Right atrium auricular region (tissue), 2 donors: ENCODE measurements at regions not wholly inside any gene's neighbourhood (a gene's known extent, or its start where the extent isn't known, plus 50 kb on each side); places are given as distances from the start of the nearest gene placed in this dataset.

Experiments
- DNase-seq: peaks from one replicate; pipeline ENCODE4 v3.0.0-alpha.2; 2019; ENCODE audit warnings: low spot score
- H3K27ac ChIP-seq, 2 donors: fragments of 200-600 bp; sonication (generic); 1 replicate in 1 of 2; 2 replicates in 1 of 2; pipeline ENCODE4 v1.5.1; 2016 to 2019
- H3K27me3 ChIP-seq, 2 donors: fragments of 200-600 bp; sonication (generic); one replicate each; pipeline versions ENCODE4 v1.5.1 to v1.6.0; 2017 to 2019
- H3K36me3 ChIP-seq: fragments of 200-600 bp; sonication (generic); one replicate; pipeline ENCODE4 v1.5.1; 2016
- H3K4me1 ChIP-seq, 2 donors: fragments of 200-600 bp; sonication (generic); one replicate each; pipeline versions ENCODE4 v1.5.1 to v1.6.0; 2017 to 2019
- H3K4me3 ChIP-seq, 2 donors: fragments of 200-600 bp; sonication (generic); 1 replicate in 1 of 2; 2 replicates in 1 of 2; pipeline ENCODE4 v1.5.1; 2017 to 2019; ENCODE audit warnings: mild to moderate bottlenecking in 1 of 2, moderate library complexity in 1 of 2
- H3K9me3 ChIP-seq, 2 donors: fragments of 200-600 bp; sonication (generic); one replicate each; pipeline ENCODE4 v1.5.1; 2019
- CTCF ChIP-seq, 2 donors: fragments of 200-600 bp; sonication (generic); IDR thresholded peaks; one replicate each; pipeline ENCODE4 v1.5.1; 2019; ENCODE audit warnings: antibody characterized with exemption in 2 of 2

GRCh38 chr20:4585758-4586157 is 100.5 kb upstream of the PRNP start:
- Histone ChIP-seq H3K36me3 (no peaks in the 10 kb centered on the region), H3K27ac (no peak overlapping the region), H3K27me3 (no peaks in the 10 kb centered on the region), H3K4me3 (no peak overlapping the region), H3K9me3 (no peaks in the 10 kb centered on the region), H3K4me1 (no peaks in the 10 kb centered on the region)
- DNase-seq, result no peak
- no peak for TF ChIP-seq CTCF (IDR thresholded peaks at IDR 0.05)

- Histone ChIP-seq H3K36me3 (no peaks in the 10 kb centered on the region), H3K9me3 (no peaks in the 10 kb centered on the region), H3K4me1 (no peaks in the 10 kb centered on the region), H3K4me3 (no peak overlapping the region), H3K27me3 (no peaks in the 10 kb centered on the region), H3K27ac (no peak overlapping the region)
- no peak for DNase-seq
- no peak for TF ChIP-seq CTCF (IDR thresholded peaks at IDR 0.05)
Measured at GRCh38 chr20:4585104-4585753, 101.0 kb upstream of the PRNP start.

- no peak for DNase-seq
- no peaks in the 10 kb centered on the region for H3K9me3 ChIP-seq
- TF ChIP-seq CTCF (IDR thresholded peaks at IDR 0.05), result no peak
Measured at GRCh38 chr20:4584510-4584909, 101.7 kb upstream of the PRNP start.

GRCh38 chr20:4581838-4582237 is 104.4 kb upstream of the PRNP start:
- Histone ChIP-seq H3K9me3 (no peaks in the 10 kb centered on the region), H3K27me3 (no peaks in the 10 kb centered on the region), H3K4me1 (no peaks in the 10 kb centered on the region), H3K4me3 (no peak overlapping the region), H3K36me3 (no peaks in the 10 kb centered on the region), H3K27ac (no peak overlapping the region)
- no peak for TF ChIP-seq CTCF (IDR thresholded peaks at IDR 0.05)
- no peak for DNase-seq

More at GRCh38 chr20:4584510-4584909, 101.7 kb upstream of the PRNP start:
- Histone ChIP-seq H3K27ac (no peak overlapping the region), H3K36me3 (no peaks in the 10 kb centered on the region), H3K4me1 (no peaks in the 10 kb centered on the region), H3K4me3 (no peak overlapping the region), H3K27me3 (no peaks in the 10 kb centered on the region)

GRCh38 chr20:4578375-4578774 is 107.9 kb upstream of the PRNP start:
- H3K27me3 ChIP-seq, result no peaks in the 10 kb centered on the region
- H3K9me3 ChIP-seq, result no peaks in the 10 kb centered on the region
- no peak overlapping the region for H3K4me3 ChIP-seq
- DNase-seq, result no peak
- no peaks in the 10 kb centered on the region for H3K4me1 ChIP-seq
- TF ChIP-seq CTCF (IDR thresholded peaks at IDR 0.05), result no peak
- H3K36me3 ChIP-seq, result no peaks in the 10 kb centered on the region
- no peak overlapping the region for H3K27ac ChIP-seq

- Histone ChIP-seq H3K27ac (no peak overlapping the region), H3K4me1 (no peaks in the 10 kb centered on the region), H3K27me3 (no peaks in the 10 kb centered on the region), H3K36me3 (no peaks in the 10 kb centered on the region), H3K4me3 (no peak overlapping the region), H3K9me3 (no peaks in the 10 kb centered on the region)
- no peak for TF ChIP-seq CTCF (IDR thresholded peaks at IDR 0.05)
- DNase-seq, result no peak
Measured at GRCh38 chr20:4574356-4574690, 111.9 kb upstream of the PRNP start.
